GM19324 (cell line): ENCODE measurements at regions not wholly inside any gene's neighbourhood (a gene's known extent, or its start where the extent isn't known, plus 50 kb on each side); places are given as distances from the start of the nearest gene placed in this dataset.

Source experiments
- ATAC-seq: cut with Tn5 transposase; IDR thresholded peaks from one replicate; pipeline ENCODE4 v1.9.1; 2021; ENCODE audit warnings: mild to moderate bottlenecking, moderate library complexity; ENCODE audit not compliant: unreplicated experiment, low FRiP score

- ATAC-seq: no peak
Measured at GRCh38 chr13:99828123-99828522, 143.4 kb downstream of the ZIC5 start.

DNA sequence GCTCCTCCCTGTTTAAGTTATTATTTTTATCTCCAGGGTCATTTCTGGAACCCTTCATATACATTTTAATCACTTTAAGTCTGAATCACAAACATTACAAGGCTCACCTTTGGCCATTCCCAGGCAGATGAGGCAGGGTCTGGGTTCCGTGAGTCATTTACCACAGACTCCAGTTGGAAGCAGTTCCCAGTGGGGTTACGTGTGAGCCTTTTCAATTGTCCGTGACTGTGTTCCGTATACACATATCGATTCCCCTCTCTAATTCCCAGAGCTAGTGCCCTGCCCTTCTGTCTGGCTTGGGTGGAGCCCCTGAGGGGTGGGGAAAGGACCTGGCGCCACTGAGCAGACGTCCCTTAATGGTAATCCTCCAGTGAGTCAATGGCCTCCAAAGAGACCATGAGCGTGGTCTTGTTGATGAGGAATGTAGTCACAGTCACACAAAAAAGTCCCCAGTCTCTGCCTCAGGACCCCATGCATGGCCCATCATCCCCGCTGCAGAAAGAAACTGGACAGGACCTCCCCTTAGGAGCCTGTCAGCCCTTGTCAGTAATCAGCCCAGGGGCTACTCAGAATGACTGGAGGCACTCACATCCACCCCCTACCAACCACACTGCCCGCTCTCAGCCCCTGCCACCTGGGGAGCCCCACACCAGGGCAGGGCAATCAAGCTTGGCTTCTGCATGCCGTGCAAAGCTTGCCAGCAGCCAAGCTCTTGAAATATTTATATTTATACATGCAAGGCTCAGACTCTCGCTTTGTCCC lies 144.4 kb downstream of the ZIC5 start:
- ATAC-seq: no peak

GRCh38 chr13:99823961-99824360 lies 147.6 kb downstream of the ZIC5 start:
- no peak for ATAC-seq

GRCh38 chr13:99822820-99823219 lies 148.7 kb downstream of the ZIC5 start:
- ATAC-seq: no peak

DNA sequence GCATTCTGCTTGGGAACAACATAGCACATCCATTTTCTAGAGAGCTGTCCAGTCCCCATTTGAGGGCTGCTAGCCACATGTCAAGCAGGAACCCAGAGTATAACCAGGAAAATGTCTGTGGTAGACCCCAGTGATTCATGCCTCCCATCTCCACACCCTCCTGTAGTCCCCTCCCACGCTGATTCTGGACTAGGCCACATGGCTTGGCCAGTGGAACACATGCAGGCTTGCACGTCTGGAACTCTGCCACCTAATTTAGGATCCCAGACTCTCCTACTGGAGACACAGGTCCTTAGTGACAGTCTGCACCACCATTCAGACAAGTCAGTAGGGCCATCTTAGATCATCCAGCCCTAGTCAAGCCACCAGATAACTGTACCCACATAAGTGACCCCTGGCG lies 149.8 kb downstream of the ZIC5 start:
- no peak for ATAC-seq

GRCh38 chr13:99819967-99820366 lies 151.6 kb downstream of the ZIC5 start:
- ATAC-seq: no peak

DNA sequence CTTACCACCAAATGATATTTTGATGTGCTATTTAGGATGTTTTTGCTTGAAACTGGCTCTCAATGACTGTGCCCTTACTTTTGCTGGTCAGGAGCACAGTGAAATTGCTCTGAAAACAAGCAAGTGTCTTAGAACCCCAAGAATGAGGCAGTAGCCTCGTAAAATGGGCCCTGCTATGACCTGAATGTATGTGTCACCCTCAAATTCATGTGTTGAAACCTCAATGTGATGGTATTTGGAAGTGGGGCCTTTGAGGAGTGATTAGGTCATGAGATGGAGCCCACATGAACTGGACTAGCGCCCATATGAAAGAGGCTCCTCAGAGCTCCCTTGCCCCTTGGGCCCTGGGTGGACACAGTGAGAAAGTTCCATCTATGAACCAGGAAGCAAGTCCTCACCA lies 155.2 kb downstream of the ZIC5 start:
- no peak for ATAC-seq

GRCh38 chr13:99813336-99814095 lies 158.1 kb downstream of the ZIC5 start:
- no peak for ATAC-seq

GRCh38 chr13:99812625-99813024 lies 158.9 kb downstream of the ZIC5 start:
- ATAC-seq: no peak

DNA sequence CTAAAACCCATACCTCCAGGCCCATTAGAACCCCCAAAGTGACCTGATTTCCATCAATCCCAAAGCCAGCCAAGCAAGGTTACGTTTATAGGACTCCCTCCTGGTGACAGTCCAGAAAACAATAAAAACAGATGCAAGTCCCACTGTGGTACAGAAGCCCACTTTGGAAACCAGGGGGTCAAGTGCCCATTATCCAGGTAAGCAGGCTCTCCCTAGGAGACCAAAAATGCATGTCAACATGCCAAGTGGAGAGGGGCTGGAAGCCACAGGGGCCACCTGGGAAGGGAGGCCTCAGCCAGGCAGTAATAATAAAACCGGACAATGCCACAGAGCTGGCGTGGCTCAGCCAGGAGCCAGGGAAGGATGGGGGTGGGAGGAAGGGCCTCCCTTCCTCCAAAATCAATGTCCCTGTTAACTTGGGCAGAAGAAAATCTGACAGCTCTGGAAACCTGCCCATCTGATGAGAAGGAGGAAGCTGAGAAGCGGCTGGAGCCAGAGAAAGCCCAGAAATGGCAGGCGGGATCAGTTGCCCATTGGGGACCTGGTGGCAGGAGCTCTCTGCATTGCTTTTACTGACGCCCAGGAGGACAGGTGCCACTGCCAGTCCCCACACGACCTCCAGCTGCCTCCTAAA lies 160.4 kb downstream of the ZIC5 start:
- ATAC-seq: no peak

DNA sequence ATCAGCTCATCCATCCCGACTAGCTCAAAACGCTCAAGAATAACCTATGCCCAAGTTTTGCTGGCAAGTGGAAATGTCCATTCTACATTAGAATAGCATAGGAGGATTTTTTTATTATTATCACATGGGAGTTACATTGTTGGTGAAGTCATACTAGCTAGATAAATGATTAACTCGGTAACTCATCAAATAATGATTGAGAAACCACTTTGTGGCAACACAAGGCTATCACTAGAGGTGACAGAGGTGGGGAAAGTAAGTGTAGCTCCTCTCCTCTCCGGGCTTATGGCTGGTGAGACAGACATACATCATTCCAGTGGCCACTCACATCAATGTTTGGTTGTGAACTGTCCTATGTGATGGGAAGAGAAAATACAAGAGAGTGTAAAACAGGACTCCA lies 161.6 kb downstream of the ZIC5 start:
- ATAC-seq: no peak

DNA sequence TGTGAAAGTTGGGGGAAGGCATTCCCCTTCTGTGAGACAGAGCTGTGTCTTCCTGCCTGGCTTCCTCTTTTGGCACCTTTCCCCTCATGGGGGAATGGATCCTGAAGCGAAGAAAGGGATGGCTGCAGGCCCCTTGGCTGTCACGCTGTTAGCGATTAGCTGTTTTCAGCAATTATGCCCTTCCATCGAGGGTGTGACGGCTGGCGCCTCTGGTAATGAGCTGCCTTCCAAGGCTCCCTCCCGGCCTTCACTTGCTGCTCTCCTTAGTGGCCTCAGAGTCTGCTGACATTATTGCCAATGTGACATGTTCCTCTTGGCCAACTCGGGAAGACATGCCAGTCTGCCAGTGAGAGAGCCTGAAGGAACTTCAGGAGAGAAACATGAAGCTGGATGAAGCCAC lies 162.1 kb downstream of the ZIC5 start:
- ATAC-seq: no peak

- ATAC-seq: no peak
Measured at GRCh38 chr13:99808786-99809185, 162.8 kb downstream of the ZIC5 start.

DNA sequence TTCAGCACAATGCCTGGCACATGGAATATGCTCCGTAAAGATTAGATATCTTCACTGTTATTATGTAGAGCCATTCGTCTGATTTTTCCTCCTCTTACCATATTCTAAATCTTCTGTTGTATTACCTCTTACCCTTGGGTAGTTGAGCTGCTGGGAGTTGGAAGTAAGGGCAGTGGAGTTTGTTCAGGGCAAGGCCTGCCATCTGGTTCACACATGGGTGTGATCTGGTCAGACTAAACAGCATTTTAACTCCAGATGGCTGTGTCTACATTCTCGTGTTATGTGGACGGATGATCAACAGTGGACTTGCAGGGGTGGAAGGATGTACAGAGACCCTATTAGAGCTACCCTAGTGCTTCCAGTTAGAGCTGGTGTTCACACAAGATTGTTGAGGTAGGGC lies 164.9 kb downstream of the ZIC5 start:
- no peak for ATAC-seq

DNA sequence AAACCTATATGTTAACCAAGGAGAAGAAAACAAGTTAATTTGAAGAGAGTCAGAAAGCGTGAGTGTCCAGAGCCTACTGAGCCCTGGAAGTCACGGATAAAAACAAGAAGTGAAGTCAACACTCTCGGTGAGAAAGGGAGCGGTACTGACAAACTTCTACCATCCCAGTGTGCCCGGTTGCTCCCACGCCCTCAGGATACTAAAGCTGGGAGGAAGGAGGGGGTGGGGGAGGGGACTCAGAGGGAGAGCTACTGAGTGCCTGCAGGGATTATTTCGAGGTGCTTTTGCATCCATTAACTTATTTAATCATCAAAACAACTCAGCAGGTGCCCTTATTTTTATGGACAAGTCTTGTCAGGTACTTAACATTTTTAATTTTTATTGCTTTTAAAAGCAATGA lies 166.2 kb downstream of the ZIC5 start:
- ATAC-seq: no peak

- ATAC-seq: no peak
Measured at GRCh38 chr13:99803141-99803540, 168.4 kb downstream of the ZIC5 start.

DNA sequence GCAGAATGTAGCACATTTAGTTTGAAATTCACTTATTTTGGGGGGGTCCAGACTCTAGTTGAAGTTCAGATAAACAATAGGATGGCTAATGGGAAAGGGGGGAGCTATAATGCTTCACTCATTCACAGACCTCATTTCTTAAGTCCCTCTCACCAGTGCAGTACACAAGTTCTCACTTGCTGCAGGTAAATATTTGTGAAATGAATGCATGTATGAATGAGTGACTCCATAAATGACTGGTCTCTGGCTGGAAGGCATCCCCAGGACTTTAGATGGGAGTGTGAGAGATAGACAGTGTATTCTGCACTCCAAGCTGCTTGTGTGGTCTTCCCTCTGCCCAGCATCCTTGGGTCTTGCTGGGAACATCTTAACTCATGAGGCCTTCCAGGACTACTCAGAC lies 169.2 kb downstream of the ZIC5 start:
- no peak for ATAC-seq

- ATAC-seq: no peak
Measured at GRCh38 chr13:99800951-99801350, 170.6 kb downstream of the ZIC5 start.

- ATAC-seq: no peak
Measured at GRCh38 chr13:99800011-99800410, 171.6 kb downstream of the ZIC5 start.

- ATAC-seq: no peak
Measured at GRCh38 chr13:99798756-99799155, 172.8 kb downstream of the ZIC5 start.

DNA sequence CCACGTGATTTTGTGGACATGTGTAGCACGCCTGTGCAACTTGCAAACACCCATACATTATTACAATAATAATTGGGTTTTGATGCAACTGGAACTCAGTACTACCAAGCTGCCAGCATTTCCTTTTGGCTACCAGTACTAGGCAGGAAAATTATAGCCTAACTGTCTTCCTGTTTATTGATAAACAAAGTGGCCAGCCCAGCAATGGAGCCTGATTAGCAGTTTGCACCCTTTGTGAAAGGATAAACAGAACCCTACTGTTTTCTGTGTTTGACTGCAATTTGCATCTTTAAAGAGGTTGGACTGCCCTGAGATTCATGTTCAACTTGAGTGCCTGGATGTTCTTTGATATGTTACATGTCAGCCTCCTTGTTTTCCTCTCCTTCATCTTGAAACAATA lies 173.9 kb downstream of the ZIC5 start:
- no peak for ATAC-seq
